GM12878 (cell line): ENCODE measurements at regions not wholly inside any gene's neighbourhood (a gene's known extent, or its start where the extent isn't known, plus 50 kb on each side); places are given as distances from the start of the nearest gene placed in this dataset.

Experiments
- ATAC-seq: fragments of 200-7000 bp; cut with Tn5 transposase; 3 replicates; pipeline ENCODE4 v1.9.1; 2020; ENCODE audit warnings: mild to moderate bottlenecking, moderate library complexity
- BruUV-seq: library from RNA; stranded (reverse); fragments of 400-500 nt; replicated peaks from 2 replicates; lab custom pipeline; 2021; lab: Mats Ljungman, UMichigan
- CTCF ChIA-PET: fragments of 300-600 bp; sonication (Branson Sonifier 250); formaldehyde crosslinking; extraction: SDS; loops from one replicate; lab custom pipeline; 2021; ENCODE audit warnings: inconsistent platforms; lab: Yijun Ruan, JAX
- POLR2A ChIA-PET: fragments of 350-600 bp; formaldehyde crosslinking; extraction: SDS; loops from one replicate; lab custom pipeline; 2021; ENCODE audit warnings: inconsistent platforms; lab: Charles Lee
- RAD21 ChIA-PET: fragments of 300-600 bp; sonication (Branson Sonifier 250); formaldehyde crosslinking; loops from one replicate; lab custom pipeline; 2023; ENCODE audit warnings: antibody characterized with exemption; ENCODE audit not compliant: unreplicated experiment; lab: Charles Lee
- SMC1A ChIA-PET: fragments of 300-600 bp; sonication (Branson Sonifier 250); formaldehyde crosslinking; loops from one replicate; lab custom pipeline; 2023; ENCODE audit not compliant: unreplicated experiment, uncharacterized antibody; lab: Charles Lee
- DNase-seq: peaks from one replicate; pipeline ENCODE4 v3.0.0-alpha.2; 2011; ENCODE audit warnings: low read depth, low spot score
- FAIRE-seq: peaks from 3 replicates; lab custom pipeline; 2011; peaks lifted over from hg19 to GRCh38; lab: Jason Lieb, UNC
- H2AFZ ChIP-seq: 2 replicates; pipeline ENCODE4 v1.6.0; 2011; ENCODE audit warnings: low read depth, low read length, control low read depth; ENCODE audit not compliant: control insufficient read depth
- H3K27ac ChIP-seq: 2 replicates; pipeline ENCODE4 v1.5.1; 2011; ENCODE audit warnings: control low read depth; ENCODE audit not compliant: control insufficient read depth, insufficient read depth
- H3K27me3 ChIP-seq, 2 experiments: replicated peaks in 1 of 2; 2 replicates each; pipeline versions ENCODE4 v1.6.0 to v1.6.1; 2011; ENCODE audit warnings: low read length in 1 of 2; ENCODE audit not compliant: control insufficient read depth in 2 of 2, insufficient read depth in 2 of 2
- H3K36me3 ChIP-seq, 2 experiments: 2 replicates each; pipeline ENCODE4 v1.5.1; 2011; ENCODE audit warnings: low read length in 1 of 2; ENCODE audit not compliant: control insufficient read depth in 2 of 2, insufficient read depth in 2 of 2
- H3K4me1 ChIP-seq: 2 replicates; pipeline ENCODE4 v1.6.1; 2011; ENCODE audit warnings: mild to moderate bottlenecking, low read length, moderate library complexity, mixed read lengths; ENCODE audit not compliant: control insufficient read depth, insufficient read depth
- H3K4me2 ChIP-seq: 2 replicates; pipeline ENCODE4 v1.6.0; 2011; ENCODE audit warnings: control low read depth; ENCODE audit not compliant: control insufficient read depth, insufficient read depth
- H3K4me3 ChIP-seq: fragments of 200-600 bp; sonication (generic); 2 replicates; pipeline ENCODE4 v1.5.1; 2016
- H3K79me2 ChIP-seq: 2 replicates; pipeline ENCODE4 v1.6.0; 2011; ENCODE audit warnings: low read length; ENCODE audit not compliant: control insufficient read depth, insufficient read depth
- H3K9ac ChIP-seq: 2 replicates; pipeline ENCODE4 v1.8.0; 2011; ENCODE audit warnings: low read length, control low read depth, mixed read lengths; ENCODE audit not compliant: control insufficient read depth, insufficient read depth
- H3K9me3 ChIP-seq: replicated peaks from 3 replicates; pipeline ENCODE4 v1.5.1; 2011; ENCODE audit warnings: mild to moderate bottlenecking, low read length; ENCODE audit not compliant: control insufficient read depth, insufficient read depth
- H4K20me1 ChIP-seq: 2 replicates; pipeline ENCODE4 v1.6.0; 2011; ENCODE audit not compliant: control insufficient read depth, insufficient read depth
- CHD2 ChIP-seq: IDR thresholded peaks from 2 replicates; pipeline ENCODE4 v1.6.1; 2011; ENCODE audit warnings: low read depth, low read length, improper control_type of control experiment, borderline replicate concordance
- EGR1 ChIP-seq, 2 experiments: IDR thresholded peaks; 1 replicate in 1 of 2; 2 replicates in 1 of 2; pipeline ENCODE4 v1.6.1; 2011 to 2012; ENCODE audit warnings: low read depth in 2 of 2, low read length in 2 of 2, borderline replicate concordance in 1 of 2, mild to moderate bottlenecking in 1 of 2, moderate library complexity in 1 of 2
- ETV6 ChIP-seq, 2 experiments: fragments of 450-650 bp in 1 of 2; IDR thresholded peaks in 1 of 2; conservative IDR thresholded peaks in 1 of 2; 2 replicates each; pipeline ENCODE4 v1.6.1; 2014; ENCODE audit warnings: antibody characterized with exemption in 1 of 2, borderline replicate concordance in 1 of 2, low read depth in 1 of 2, mild to moderate bottlenecking in 1 of 2, moderate library complexity in 1 of 2
- EZH2 ChIP-seq: IDR thresholded peaks from 2 replicates; pipeline ENCODE4 v1.6.1; 2012; ENCODE audit warnings: low read depth, mild to moderate bottlenecking, control low read depth, inconsistent platforms, low read length, borderline replicate concordance; ENCODE audit not compliant: control insufficient read depth
- MYC ChIP-seq: IDR thresholded peaks from 2 replicates; pipeline ENCODE4 v1.6.1; 2011; ENCODE audit warnings: mild to moderate bottlenecking, low read length, moderate library complexity, inconsistent platforms; ENCODE audit not compliant: insufficient read depth, insufficient replicate concordance, insufficient read length, severe bottlenecking
- PAX8 ChIP-seq: fragments of 450-650 bp; IDR thresholded peaks from 2 replicates; pipeline ENCODE4 v1.6.1; 2017; ENCODE audit warnings: mild to moderate bottlenecking, moderate library complexity
- RFX5 ChIP-seq: IDR thresholded peaks from 2 replicates; pipeline ENCODE4 v1.6.1; 2011; ENCODE audit warnings: low read depth, low read length, improper control_type of control experiment
- SIX5 ChIP-seq: IDR thresholded peaks from 2 replicates; pipeline ENCODE4 v1.6.1; 2011; ENCODE audit warnings: mild to moderate bottlenecking, low read depth, low read length, moderate library complexity; ENCODE audit not compliant: severe bottlenecking
- SMC3 ChIP-seq: IDR thresholded peaks from 2 replicates; pipeline ENCODE4 v1.6.1; 2011; ENCODE audit warnings: low read length, improper control_type of control experiment, borderline replicate concordance
- WGBS: methylation state at CpG from one replicate; pipeline ENCODE4 v1.1.6; 2016; ENCODE audit warnings: low lambda C conversion rate; ENCODE audit not compliant: insufficient replicate concordance, insufficient coverage; ENCODE audit errors: missing lambda C conversion rate; 5-methylcytosine and 5-hydroxymethylcytosine counted together
- in situ Hi-C: fragments of 300-500 bp; cut with MboI; formaldehyde crosslinking; loops from 9 replicates; pipeline ENCODE4 v1.14.3; 2018; ENCODE audit warnings: mixed read lengths
- intact Hi-C: fragments of 100-400 bp; cut with micrococcal nuclease; formaldehyde crosslinking; loops from one replicate; pipeline ENCODE4 v1.14.2; 2022; ENCODE audit not compliant: unreplicated experiment
- TF ChIP-seq, protein P1 (sequence below): fragments of 450-650 bp; IDR thresholded peaks from 2 replicates; pipeline ENCODE4 v1.6.1; 2017; ENCODE audit warnings: mild to moderate bottlenecking

DNA sequence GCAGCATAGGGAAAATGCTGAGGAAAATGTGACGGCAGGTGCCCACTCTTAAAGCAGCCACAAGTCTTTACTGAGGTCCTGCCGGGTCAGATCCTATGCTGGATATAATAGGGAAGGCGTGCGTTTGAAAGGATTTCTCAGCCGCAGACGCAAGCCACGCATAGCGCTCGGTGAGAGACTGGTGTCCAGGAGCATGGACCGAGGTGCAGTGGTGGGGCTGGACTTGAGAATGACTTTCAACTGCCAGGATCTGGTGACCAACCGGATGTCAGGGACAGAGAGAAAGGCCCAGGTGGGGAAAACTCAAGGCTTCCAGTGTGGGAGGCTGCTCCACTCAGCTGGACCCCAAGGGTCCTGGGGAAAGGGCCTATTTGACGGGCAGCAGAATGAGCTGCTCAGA lies 74.7 kb upstream of the INSIG1 start (continued):
- TF ChIP-seq RFX5 (no peak), CHD2 (no peak)
- TF ChIP-seq, all 136 proteins: peak for 0

DNA sequence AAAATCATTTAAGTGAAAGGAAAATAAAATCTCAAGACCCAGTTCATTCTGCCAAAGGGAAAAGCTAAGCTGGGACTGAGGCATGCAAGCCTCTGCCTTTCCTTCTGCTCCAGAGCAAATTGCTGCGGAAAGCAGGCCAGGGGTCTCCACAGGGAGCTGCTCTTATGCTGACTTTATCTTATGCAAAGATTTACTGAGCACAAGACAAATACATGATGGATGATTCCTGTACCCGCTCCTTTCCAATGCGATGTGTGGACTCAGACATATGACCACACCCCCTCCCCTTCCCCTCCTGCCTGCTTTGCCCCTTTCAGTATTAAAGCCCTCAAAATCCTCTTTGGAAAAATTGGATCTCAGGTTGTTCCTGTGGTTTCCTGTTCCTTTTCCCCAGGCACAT lies 74.2 kb upstream of the INSIG1 start:
- 95% methylated on average over 3 of the region's 3 CpGs for WGBS
- no peaks in the 10 kb centered on the region for H3K9me3 ChIP-seq
- in situ Hi-C loops (no loop called here), intact Hi-C loops (no loop called here)
- ChIA-PET CTCF (no interaction called here), POLR2A (interaction anchor here (0.6 kb wide), 1 partner anchor 449 kb away, joined by 5 read pairs; no protein-coding TSS in a partner anchor), SMC1A (no interaction called here), RAD21 (no interaction called here)
- no peak for DNase-seq
- H3K36me3 ChIP-seq = no peaks in the 10 kb centered on the region
- no peak for ATAC-seq
- no peaks in the 10 kb centered on the region for H3K27me3 ChIP-seq
- H3K4me2 ChIP-seq = no peak overlapping the region
- no peak overlapping the region for H3K9ac ChIP-seq
- no peaks in the 10 kb centered on the region for H3K4me1 ChIP-seq
- no peak overlapping the region for H2AFZ ChIP-seq
- FAIRE-seq = no peak
- TF ChIP-seq ETV6 (conservative IDR thresholded peaks at IDR 0.05 in 1 of 2, IDR thresholded peaks at IDR 0.05 in 1 of 2; ENCODE audit: borderline replicate concordance in 1 of 2, low read depth in 1 of 2) (no peak), EGR1 (IDR thresholded peaks at IDR 0.05; ENCODE audit: borderline replicate concordance in 1 of 2, low read depth in 2 of 2, low read length in 2 of 2) (no peak), PAX8 (no peak), SIX5 (no peak), CHD2 (no peak), MYC (no peak), EZH2 (no peak), SMC3 (no peak)
- TF ChIP-seq, protein P1, sequence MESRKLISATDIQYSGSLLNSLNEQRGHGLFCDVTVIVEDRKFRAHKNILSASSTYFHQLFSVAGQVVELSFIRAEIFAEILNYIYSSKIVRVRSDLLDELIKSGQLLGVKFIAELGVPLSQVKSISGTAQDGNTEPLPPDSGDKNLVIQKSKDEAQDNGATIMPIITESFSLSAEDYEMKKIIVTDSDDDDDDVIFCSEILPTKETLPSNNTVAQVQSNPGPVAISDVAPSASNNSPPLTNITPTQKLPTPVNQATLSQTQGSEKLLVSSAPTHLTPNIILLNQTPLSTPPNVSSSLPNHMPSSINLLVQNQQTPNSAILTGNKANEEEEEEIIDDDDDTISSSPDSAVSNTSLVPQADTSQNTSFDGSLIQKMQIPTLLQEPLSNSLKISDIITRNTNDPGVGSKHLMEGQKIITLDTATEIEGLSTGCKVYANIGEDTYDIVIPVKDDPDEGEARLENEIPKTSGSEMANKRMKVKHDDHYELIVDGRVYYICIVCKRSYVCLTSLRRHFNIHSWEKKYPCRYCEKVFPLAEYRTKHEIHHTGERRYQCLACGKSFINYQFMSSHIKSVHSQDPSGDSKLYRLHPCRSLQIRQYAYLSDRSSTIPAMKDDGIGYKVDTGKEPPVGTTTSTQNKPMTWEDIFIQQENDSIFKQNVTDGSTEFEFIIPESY = no peak
- no peak overlapping the region for H3K4me3 ChIP-seq
- no peak overlapping the region for H3K27ac ChIP-seq
- no TSS peak for BruUV-seq
- H4K20me1 ChIP-seq = no peaks in the 10 kb centered on the region
- no peaks in the 10 kb centered on the region for H3K79me2 ChIP-seq
